ENCODE measurements at regions not wholly inside any gene's neighbourhood (a gene's known extent, or its start where the extent isn't known, plus 50 kb on each side); places are given as distances from the start of the nearest gene placed in this dataset.

GRCh38 chr2:12170121-12170520 lies 423.7 kb downstream of the LPIN1 start:
- TF ChIP-seq, protein P1, sequence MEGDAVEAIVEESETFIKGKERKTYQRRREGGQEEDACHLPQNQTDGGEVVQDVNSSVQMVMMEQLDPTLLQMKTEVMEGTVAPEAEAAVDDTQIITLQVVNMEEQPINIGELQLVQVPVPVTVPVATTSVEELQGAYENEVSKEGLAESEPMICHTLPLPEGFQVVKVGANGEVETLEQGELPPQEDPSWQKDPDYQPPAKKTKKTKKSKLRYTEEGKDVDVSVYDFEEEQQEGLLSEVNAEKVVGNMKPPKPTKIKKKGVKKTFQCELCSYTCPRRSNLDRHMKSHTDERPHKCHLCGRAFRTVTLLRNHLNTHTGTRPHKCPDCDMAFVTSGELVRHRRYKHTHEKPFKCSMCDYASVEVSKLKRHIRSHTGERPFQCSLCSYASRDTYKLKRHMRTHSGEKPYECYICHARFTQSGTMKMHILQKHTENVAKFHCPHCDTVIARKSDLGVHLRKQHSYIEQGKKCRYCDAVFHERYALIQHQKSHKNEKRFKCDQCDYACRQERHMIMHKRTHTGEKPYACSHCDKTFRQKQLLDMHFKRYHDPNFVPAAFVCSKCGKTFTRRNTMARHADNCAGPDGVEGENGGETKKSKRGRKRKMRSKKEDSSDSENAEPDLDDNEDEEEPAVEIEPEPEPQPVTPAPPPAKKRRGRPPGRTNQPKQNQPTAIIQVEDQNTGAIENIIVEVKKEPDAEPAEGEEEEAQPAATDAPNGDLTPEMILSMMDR (IDR thresholded peaks at IDR 0.05): no peak
- TF ChIP-seq POLR2A (IDR thresholded peaks at IDR 0.05): no peak
- TF ChIP-seq POLR2AphosphoS5 (IDR thresholded peaks at IDR 0.05; ENCODE audit: insufficient read depth in 1 of 2, low read depth in 1 of 2): no peak
